ENCODE measurements at regions not wholly inside any gene's neighbourhood (a gene's known extent, or its start where the extent isn't known, plus 50 kb on each side); places are given as distances from the start of the nearest gene placed in this dataset.

DNA sequence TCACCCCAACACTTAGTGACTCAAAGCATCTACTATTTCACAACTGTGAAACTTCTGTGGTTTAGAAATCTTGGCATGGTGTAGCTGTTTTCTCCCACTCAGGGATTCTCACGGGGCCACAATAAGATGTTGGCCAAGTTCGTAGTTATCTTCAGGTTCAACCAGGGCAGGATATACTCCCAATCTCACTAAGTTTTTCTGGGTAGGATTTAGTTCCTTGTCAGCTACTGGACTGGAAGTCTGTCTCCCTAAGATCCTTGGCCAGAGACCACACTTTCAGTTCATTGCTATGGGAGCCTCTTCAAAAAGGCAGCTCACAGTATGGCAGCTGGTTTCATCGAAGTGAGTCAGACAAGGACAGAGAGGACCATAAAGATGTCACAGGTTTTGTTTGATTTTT lies 111.7 kb upstream of the PDHA2 start:
- H4K5ac ChIP-seq (ENCODE audit: low read depth, low read length) = no peak overlapping the region
- peaks cover 4% of the 10 kb centered on the region; the same call in 1 of the 2 replicates for H3K9me3 ChIP-seq (ENCODE audit: control insufficient read depth, insufficient read depth, low read length)
- ChIA-PET POLR2A (ENCODE audit: unreplicated experiment) (no interaction called here), CTCF (no interaction called here)
- H3K4ac ChIP-seq (ENCODE audit: low read depth, low read length) = no peak overlapping the region
- no peaks in the 10 kb centered on the region for H3K9me1 ChIP-seq (ENCODE audit: insufficient read depth, low read length)
- no peaks in the 10 kb centered on the region for H4K20me1 ChIP-seq (ENCODE audit: insufficient read depth, low read length)
- no peak overlapping the region for H2BK120ac ChIP-seq (ENCODE audit: low read depth, low read length)
- no peak overlapping the region for H2BK5ac ChIP-seq (ENCODE audit: low read depth, low read length, poor library complexity, severe bottlenecking)
- no peak overlapping the region for H2AK5ac ChIP-seq (ENCODE audit: low read depth, low read length)
- no peak overlapping the region for H3K23ac ChIP-seq (ENCODE audit: low read depth, low read length)
- TF ChIP-seq MXI1 (IDR thresholded peaks at IDR 0.05; ENCODE audit: borderline replicate concordance, low read depth, low read length) (no peak), RFX5 (IDR thresholded peaks at IDR 0.05; ENCODE audit: low read depth, low read length) (no peak), FOS (IDR thresholded peaks at IDR 0.05; ENCODE audit: low read depth, low read length) (no peak), SMC3 (IDR thresholded peaks at IDR 0.05; ENCODE audit: low read depth, low read length) (no peak), NFE2L2 (IDR thresholded peaks at IDR 0.05; ENCODE audit: low read depth, low read length) (no peak), CHD1 (IDR thresholded peaks at IDR 0.05; ENCODE audit: low read depth, low read length) (no peak), CEBPB (IDR thresholded peaks at IDR 0.05; ENCODE audit: low read depth, low read length) (no peak), POLR2A (IDR thresholded peaks at IDR 0.05; ENCODE audit: low read depth, low read length) (no peak), MAFK (IDR thresholded peaks at IDR 0.05; ENCODE audit: low read depth, low read length) (no peak), MAZ (IDR thresholded peaks at IDR 0.05; ENCODE audit: borderline replicate concordance, low read depth, low read length) (no peak), RAD21 (IDR thresholded peaks at IDR 0.05; ENCODE audit: low read length) (no peak)
- TF ChIP-seq, protein P1, sequence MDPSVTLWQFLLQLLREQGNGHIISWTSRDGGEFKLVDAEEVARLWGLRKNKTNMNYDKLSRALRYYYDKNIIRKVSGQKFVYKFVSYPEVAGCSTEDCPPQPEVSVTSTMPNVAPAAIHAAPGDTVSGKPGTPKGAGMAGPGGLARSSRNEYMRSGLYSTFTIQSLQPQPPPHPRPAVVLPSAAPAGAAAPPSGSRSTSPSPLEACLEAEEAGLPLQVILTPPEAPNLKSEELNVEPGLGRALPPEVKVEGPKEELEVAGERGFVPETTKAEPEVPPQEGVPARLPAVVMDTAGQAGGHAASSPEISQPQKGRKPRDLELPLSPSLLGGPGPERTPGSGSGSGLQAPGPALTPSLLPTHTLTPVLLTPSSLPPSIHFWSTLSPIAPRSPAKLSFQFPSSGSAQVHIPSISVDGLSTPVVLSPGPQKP (IDR thresholded peaks at IDR 0.05; ENCODE audit: borderline replicate concordance, low read depth, low read length) = no peak
- TF ChIP-seq, protein P2, sequence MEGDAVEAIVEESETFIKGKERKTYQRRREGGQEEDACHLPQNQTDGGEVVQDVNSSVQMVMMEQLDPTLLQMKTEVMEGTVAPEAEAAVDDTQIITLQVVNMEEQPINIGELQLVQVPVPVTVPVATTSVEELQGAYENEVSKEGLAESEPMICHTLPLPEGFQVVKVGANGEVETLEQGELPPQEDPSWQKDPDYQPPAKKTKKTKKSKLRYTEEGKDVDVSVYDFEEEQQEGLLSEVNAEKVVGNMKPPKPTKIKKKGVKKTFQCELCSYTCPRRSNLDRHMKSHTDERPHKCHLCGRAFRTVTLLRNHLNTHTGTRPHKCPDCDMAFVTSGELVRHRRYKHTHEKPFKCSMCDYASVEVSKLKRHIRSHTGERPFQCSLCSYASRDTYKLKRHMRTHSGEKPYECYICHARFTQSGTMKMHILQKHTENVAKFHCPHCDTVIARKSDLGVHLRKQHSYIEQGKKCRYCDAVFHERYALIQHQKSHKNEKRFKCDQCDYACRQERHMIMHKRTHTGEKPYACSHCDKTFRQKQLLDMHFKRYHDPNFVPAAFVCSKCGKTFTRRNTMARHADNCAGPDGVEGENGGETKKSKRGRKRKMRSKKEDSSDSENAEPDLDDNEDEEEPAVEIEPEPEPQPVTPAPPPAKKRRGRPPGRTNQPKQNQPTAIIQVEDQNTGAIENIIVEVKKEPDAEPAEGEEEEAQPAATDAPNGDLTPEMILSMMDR (conservative IDR thresholded peaks at IDR 0.05; ENCODE audit: low read depth, low read length) = no peak
- TF ChIP-seq, protein P3, sequence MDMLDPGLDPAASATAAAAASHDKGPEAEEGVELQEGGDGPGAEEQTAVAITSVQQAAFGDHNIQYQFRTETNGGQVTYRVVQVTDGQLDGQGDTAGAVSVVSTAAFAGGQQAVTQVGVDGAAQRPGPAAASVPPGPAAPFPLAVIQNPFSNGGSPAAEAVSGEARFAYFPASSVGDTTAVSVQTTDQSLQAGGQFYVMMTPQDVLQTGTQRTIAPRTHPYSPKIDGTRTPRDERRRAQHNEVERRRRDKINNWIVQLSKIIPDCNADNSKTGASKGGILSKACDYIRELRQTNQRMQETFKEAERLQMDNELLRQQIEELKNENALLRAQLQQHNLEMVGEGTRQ (IDR thresholded peaks at IDR 0.05; ENCODE audit: low read depth, low read length) = no peak
- no peak overlapping the region for H2AFZ ChIP-seq (replicated peaks; ENCODE audit: low read length, poor library complexity)
- H3K27ac ChIP-seq (ENCODE audit: insufficient read depth, low read length) = no peak overlapping the region
- H3K79me1 ChIP-seq (ENCODE audit: low read depth in 1 of 2, low read length in 2 of 2) = no peaks in the 10 kb centered on the region
- DNase-seq (no peak), ATAC-seq (ENCODE audit: low read depth) (no peak)
- in situ Hi-C loops (cut with MboI; ENCODE audit: low sequenced_read_pairs) (no loop called here), dilution Hi-C loops (cut with HindIII; ENCODE audit: low sequenced_read_pairs, unreplicated experiment) (no loop called here), intact Hi-C loops (cut with micrococcal nuclease) (no loop called here)
- H4K8ac ChIP-seq (ENCODE audit: low read depth in 2 of 2, low read length in 2 of 2) = no peak overlapping the region
- no peak overlapping the region for H3K4me2 ChIP-seq (ENCODE audit: low read depth, low read length)
- H3K9ac ChIP-seq (ENCODE audit: low read depth, low read length) = no peak overlapping the region
- no peak overlapping the region for H3K4me3 ChIP-seq (ENCODE audit: insufficient read depth, low read depth, low read length)
- no peaks in the 10 kb centered on the region for H3K4me1 ChIP-seq (ENCODE audit: control insufficient read depth, insufficient read depth, low read length)
- no CpG with 5 or more reads among the region's 3 CpGs for WGBS, 2 experiments (ENCODE audit: extremely low coverage in 2 of 2, insufficient read length in 1 of 2)
- H3K14ac ChIP-seq (replicated peaks; ENCODE audit: low read depth, low read length) = no peak overlapping the region
- no peaks in the 10 kb centered on the region for H3K36me3 ChIP-seq (ENCODE audit: control insufficient read depth, insufficient read depth, low read length)
- no peak overlapping the region for H4K91ac ChIP-seq (ENCODE audit: insufficient read depth, low read depth, low read length)
- no peak overlapping the region for H3K18ac ChIP-seq (ENCODE audit: low read depth, low read length)
- BruUV-seq (replicated peaks) = no TSS peak
- no peak overlapping the region for H2AK9ac ChIP-seq (replicated peaks; ENCODE audit: low read depth, low read length, poor library complexity)
- H2BK15ac ChIP-seq (ENCODE audit: low read depth, low read length) = no peak overlapping the region
- no peaks in the 10 kb centered on the region for H3K27me3 ChIP-seq (ENCODE audit: control insufficient read depth, insufficient read depth, low read length)
- no peak overlapping the region for H3K56ac ChIP-seq (ENCODE audit: extremely low read depth, insufficient read depth, low read length)
- no peak overlapping the region for H2BK20ac ChIP-seq (ENCODE audit: low read depth, low read length)
